BLaER1 treated with 17β-estradiol and CSF1 and Interleukin-3, amounts not matched to agents 10 nM and 100 nM (cell line): ENCODE measurements at regions not wholly inside any gene's neighbourhood (a gene's known extent, or its start where the extent isn't known, plus 50 kb on each side); places are given as distances from the start of the nearest gene placed in this dataset.

Source experiments
- H3K27ac ChIP-seq, 11 experiments: shearing (Covaris generic); formaldehyde crosslinking; 2 replicates each; pipeline ENCODE4 v1.8.1; 2022
- H3K27me3 ChIP-seq, 11 experiments: shearing (Covaris generic); formaldehyde crosslinking; 2 replicates each; pipeline ENCODE4 v1.8.1; 2022
- H3K36me3 ChIP-seq, 11 experiments: shearing (Covaris generic); formaldehyde crosslinking; 2 replicates each; pipeline ENCODE4 v1.8.1; 2022
- H3K4me1 ChIP-seq, 10 experiments: shearing (Covaris generic); formaldehyde crosslinking; 2 replicates each; pipeline ENCODE4 v1.8.1; 2022
- H3K4me2 ChIP-seq, 11 experiments: shearing (Covaris generic); formaldehyde crosslinking; 2 replicates each; pipeline ENCODE4 v1.8.1; 2022
- H3K4me3 ChIP-seq, 10 experiments: shearing (Covaris generic); formaldehyde crosslinking; 2 replicates each; pipeline ENCODE4 v1.8.1; 2022
- H3K9ac ChIP-seq, 11 experiments: shearing (Covaris generic); formaldehyde crosslinking; 2 replicates each; pipeline ENCODE4 v1.8.1; 2022
- H3K9me3 ChIP-seq, 11 experiments: shearing (Covaris generic); formaldehyde crosslinking; replicated peaks in 1 of 11; 2 replicates each; pipeline ENCODE4 v1.8.1; 2022
- H4K20me1 ChIP-seq, 11 experiments: shearing (Covaris generic); formaldehyde crosslinking; 2 replicates each; pipeline ENCODE4 v1.8.1; 2022
- Cebpa-rat ChIP-seq, 11 experiments: shearing (Covaris generic); IDR thresholded peaks; 2 replicates each; pipeline ENCODE4 v1.8.1; 2022

DNA sequence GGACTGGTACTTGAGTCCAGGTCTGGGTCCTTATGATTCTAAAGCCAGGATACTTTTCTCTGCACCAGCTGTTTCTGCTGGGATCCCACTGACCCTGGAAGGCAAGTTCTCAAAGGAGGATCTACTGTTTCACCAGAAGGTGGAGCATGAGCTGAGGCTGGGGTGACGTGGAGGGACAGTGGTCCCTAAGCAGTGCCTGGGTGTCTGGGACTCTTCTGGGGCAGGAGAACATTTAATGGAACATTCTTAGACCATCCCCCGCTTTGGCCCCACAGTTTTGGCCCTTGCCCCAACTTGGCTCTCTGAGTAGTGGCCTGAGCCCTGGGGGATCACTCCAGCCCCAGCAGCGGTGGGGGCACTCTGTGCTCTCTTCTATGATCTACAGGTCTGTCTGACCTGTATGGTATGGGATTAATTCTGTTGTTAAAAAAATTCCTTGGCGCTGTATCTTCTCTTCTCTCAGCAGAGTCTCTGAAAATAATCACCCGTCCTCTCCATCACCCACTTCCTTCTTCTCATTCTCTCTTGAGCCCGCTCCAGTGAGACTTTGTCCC is 60.3 kb upstream of the CSF3R start:
- H4K20me1 ChIP-seq = no peaks in the 10 kb centered on the region
- H3K4me2 ChIP-seq = no peak overlapping the region
- H3K9me3 ChIP-seq = no peaks in the 10 kb centered on the region
- H3K9ac ChIP-seq = no peak overlapping the region
- no peak for TF ChIP-seq Cebpa-rat (IDR thresholded peaks at IDR 0.05)
- H3K27ac ChIP-seq = no peak overlapping the region
- H3K27me3 ChIP-seq = no peaks in the 10 kb centered on the region
- 0 out of 20 replicates have a peak, but pooled peaks cover 0 to 7% (median 0%) of the 10 kb centered on the region in 10 experiments for H3K4me1 ChIP-seq
- no peak overlapping the region for H3K4me3 ChIP-seq
- H3K36me3 ChIP-seq = no peaks in the 10 kb centered on the region

DNA sequence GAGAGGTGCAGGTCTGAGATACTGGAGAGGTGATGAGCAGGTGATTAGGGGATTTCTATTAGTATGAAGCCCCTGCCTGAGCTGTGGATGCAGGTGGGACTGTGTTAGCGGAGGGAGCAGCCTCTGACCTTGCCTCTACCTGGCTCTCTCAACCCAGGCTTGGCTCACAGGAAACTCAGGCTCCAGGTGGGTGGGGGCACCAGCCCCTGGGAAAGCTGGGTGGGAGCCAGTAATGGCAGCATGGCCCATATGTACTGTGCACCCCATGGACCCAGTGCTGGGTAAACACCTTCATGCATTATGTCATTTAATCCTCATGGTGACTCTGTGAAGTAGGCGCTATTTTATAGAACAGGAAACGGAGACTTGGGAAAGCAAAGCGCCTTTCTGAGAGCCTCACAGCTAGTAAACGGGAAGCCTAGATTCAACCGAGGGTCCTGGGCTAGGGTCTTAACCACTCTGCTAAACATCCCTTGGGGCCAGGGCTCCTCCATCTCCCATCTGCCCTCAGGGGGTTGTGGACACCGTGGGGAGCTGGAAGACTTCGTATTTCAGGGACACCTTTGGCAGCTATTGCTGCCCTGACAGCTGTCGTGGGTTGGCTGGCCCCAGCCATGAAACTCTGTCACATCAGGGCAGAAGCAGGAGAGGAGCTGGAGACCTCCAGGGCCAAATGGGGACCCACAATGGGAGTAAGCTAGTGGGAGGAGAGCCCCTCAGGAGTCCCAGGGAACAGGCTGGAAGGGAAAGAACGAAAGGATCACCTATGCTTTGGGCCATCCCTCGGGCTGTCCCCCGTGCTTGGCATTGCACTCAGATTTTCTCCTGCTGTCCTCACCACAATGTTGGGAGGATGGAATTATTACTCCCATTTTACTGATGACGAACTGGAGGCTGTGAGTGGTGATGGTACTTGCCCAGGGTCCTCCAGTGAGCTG is 59.6 kb upstream of the CSF3R start:
- no peak overlapping the region for H3K27ac ChIP-seq
- H3K9me3 ChIP-seq = no peaks in the 10 kb centered on the region
- H3K36me3 ChIP-seq = no peaks in the 10 kb centered on the region
- no peaks in the 10 kb centered on the region for H3K27me3 ChIP-seq
- H3K4me2 ChIP-seq = no peak overlapping the region
- no peaks in the 10 kb centered on the region for H4K20me1 ChIP-seq
- no peak for TF ChIP-seq Cebpa-rat (IDR thresholded peaks at IDR 0.05)
- no peak overlapping the region for H3K4me3 ChIP-seq
- H3K9ac ChIP-seq = no peak overlapping the region
- H3K4me1 ChIP-seq = 0 out of 20 replicates have a peak, but pooled peaks cover 0 to 7% (median 0%) of the 10 kb centered on the region in 10 experiments

DNA sequence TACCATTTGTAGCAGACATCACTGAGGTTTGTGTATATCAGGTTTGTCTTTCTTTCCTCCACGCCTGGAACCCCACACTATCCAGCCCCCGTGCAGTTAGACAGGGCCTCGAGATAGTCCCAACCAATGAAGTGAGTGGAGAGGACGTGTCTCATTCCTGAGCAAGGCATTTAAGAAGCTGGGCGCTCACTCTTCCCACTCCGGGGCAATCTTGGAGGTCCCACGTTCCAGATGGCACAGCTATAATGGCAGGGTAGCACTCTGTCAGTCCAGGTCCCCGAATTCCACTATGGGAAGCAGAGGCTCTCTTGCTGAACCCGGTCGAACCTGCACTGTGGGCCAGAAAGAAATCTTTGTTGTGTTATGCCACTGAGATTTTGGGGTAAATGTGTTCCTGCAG is 57.3 kb upstream of the CSF3R start:
- H3K4me1 ChIP-seq = no peaks in the 10 kb centered on the region
- H3K4me2 ChIP-seq = no peak overlapping the region
- TF ChIP-seq Cebpa-rat (IDR thresholded peaks at IDR 0.05) = no peak
- H4K20me1 ChIP-seq = no peaks in the 10 kb centered on the region
- H3K27ac ChIP-seq = no peak overlapping the region
- H3K27me3 ChIP-seq = no peaks in the 10 kb centered on the region
- H3K36me3 ChIP-seq = no peaks in the 10 kb centered on the region
- no peak overlapping the region for H3K9ac ChIP-seq
- H3K9me3 ChIP-seq = no peaks in the 10 kb centered on the region
- H3K4me3 ChIP-seq = no peak overlapping the region

DNA sequence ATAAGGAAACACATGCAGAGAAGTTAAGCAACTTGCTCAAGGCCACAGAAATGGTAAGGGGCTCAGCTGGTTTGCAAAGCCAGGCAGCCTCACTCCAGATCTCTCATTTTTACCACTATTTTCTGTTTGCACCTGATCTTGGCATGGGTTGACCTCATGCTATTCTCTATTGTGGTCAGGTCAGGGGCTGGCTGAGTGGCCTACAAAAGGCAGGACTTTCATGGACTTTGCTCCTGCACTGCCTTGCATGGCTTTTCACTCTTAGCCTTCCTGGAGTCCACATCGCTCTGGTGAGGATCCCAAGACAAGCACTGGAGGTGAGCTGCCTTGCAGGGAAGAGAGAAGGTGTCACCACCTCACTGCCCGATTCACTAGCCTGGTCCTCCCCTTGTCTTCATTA is 56.8 kb upstream of the CSF3R start:
- Histone ChIP-seq H3K4me1 (no peaks in the 10 kb centered on the region), H3K9me3 (no peaks in the 10 kb centered on the region), H3K4me3 (no peak overlapping the region), H3K36me3 (no peaks in the 10 kb centered on the region), H3K9ac (no peak overlapping the region), H4K20me1 (no peaks in the 10 kb centered on the region), H3K27ac (no peak overlapping the region), H3K27me3 (no peaks in the 10 kb centered on the region), H3K4me2 (no peak overlapping the region)
- TF ChIP-seq Cebpa-rat (IDR thresholded peaks at IDR 0.05) = no peak

DNA sequence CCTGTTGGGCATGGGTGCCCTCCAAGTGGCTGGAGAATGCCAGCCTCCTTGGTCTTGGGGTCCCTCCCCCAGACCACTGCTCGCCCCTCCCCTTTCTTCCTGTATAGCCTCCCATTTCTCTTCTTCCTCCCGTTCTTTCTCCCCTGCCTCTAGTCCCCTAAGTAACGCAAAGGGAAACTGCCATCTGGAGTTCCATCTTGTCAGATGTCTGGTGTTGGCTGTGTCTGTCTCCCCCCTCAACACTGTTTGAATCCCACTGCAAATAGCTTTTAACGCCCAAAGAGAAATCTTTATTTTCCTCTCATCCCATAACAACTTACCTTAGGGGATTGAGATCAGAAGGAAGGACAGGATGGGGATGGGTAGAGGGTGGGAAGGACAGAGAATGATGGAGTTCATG is 55.3 kb upstream of the CSF3R start:
- Histone ChIP-seq H4K20me1 (no peaks in the 10 kb centered on the region), H3K9ac (no peak overlapping the region), H3K4me1 (no peaks in the 10 kb centered on the region), H3K4me2 (no peak overlapping the region), H3K27ac (no peak overlapping the region), H3K36me3 (no peaks in the 10 kb centered on the region), H3K27me3 (no peaks in the 10 kb centered on the region), H3K9me3 (peaks cover 0 to 3% (median 0%) of the 10 kb centered on the region in 11 experiments; a peak in 3 of 22 replicates), H3K4me3 (no peak overlapping the region)
- no peak for TF ChIP-seq Cebpa-rat (IDR thresholded peaks at IDR 0.05)

DNA sequence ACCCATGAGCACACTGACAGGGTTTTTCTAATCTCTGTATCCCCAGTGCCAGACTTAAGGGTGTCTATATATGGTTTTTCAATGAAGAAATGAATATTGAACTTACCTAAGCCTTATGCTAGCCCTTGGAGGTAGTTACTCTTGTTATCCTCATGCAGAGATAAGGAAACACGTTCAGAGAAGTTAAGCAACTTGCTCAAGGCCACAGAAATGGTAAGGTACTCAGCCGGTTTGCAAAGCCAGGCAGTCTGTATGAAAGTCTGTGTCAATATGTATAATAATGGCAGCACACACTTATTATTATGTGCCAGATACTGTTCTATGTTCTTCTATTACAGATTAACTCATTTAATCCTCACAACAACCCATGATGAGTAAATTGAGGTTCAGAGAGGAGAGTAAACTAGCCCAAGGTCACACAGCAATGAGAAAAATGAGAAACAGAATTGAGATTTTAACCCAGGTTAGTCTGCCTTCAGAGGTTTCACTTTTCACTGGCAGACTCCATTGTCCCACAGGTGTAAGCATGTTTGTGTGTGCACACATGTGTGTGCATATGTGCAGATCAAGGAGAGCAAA is 54.6 kb upstream of the CSF3R start:
- Histone ChIP-seq H3K4me1 (no peaks in the 10 kb centered on the region), H3K36me3 (no peaks in the 10 kb centered on the region), H3K4me3 (no peak overlapping the region), H3K27ac (no peak overlapping the region), H3K9ac (no peak overlapping the region), H3K9me3 (peaks cover 0 to 6% (median 0%) of the 10 kb centered on the region in 11 experiments; a peak in 5 of 22 replicates), H4K20me1 (no peaks in the 10 kb centered on the region), H3K27me3 (no peaks in the 10 kb centered on the region), H3K4me2 (no peak overlapping the region)
- TF ChIP-seq Cebpa-rat (IDR thresholded peaks at IDR 0.05) = no peak

DNA sequence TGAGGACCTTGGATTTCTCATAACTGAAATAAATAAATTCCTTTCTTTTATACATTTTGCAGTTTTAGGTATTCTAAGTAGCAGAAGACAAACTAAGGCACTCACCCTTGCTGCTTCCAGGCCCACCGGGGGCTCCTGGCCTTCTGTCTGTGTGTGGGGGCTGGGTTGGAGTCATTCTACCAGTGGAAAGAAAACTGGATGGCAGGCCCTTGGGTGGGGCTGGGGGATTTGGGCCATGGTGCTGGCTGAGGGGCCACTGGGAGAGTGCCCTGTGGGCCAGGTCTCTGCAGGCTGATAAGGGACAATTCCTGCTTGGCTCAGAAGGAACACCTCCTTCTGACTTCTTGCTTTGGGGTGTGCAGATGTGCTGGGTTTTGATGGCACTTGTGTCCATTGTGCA is 54.0 kb upstream of the CSF3R start:
- TF ChIP-seq Cebpa-rat (IDR thresholded peaks at IDR 0.05) = no peak
- Histone ChIP-seq H3K4me2 (no peak overlapping the region), H3K27me3 (no peaks in the 10 kb centered on the region), H3K36me3 (no peaks in the 10 kb centered on the region), H3K9me3 (peaks cover 0 to 6% (median 0%) of the 10 kb centered on the region in 11 experiments; a peak in 5 of 22 replicates), H3K27ac (no peak overlapping the region), H3K4me3 (no peak overlapping the region), H4K20me1 (no peaks in the 10 kb centered on the region), H3K4me1 (no peaks in the 10 kb centered on the region), H3K9ac (no peak overlapping the region)

DNA sequence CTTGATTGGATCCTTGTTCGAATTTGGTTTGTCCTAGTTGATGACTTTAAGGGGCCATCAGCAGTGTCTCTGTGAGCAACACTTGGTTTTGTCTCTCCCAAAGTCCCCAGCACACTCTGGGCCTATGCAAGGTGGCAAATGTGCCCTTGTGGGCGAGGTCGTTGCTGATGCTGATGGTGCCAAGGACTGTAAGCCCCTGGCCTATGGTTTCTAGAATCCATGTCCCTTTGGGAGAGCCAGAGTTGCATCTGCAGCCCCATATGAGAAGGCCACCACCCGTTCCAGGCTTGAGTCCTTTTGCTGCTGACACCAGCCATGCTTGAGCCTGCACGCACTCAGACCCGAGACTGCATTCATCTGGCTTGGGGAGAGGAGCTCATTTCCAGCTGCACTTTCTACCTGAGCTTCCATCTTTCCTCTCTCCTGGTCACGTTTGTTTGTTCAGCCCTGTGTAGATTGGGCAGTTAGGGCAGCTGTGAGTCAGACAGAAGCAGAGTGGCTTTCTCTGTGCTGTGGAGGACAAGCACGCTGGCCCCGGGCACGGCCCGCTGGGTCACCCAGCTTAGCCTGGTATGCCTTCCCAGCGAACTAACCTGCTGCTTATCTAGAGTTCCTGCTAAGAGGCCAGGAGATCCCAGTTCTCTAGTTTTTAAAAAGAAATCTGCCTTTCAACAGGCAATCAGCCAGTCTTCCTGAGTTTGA is 52.1 kb upstream of the CSF3R start:
- Histone ChIP-seq H3K9me3 (peaks cover 0 to 6% (median 0%) of the 10 kb centered on the region in 11 experiments; a peak in 5 of 22 replicates), H3K27me3 (no peaks in the 10 kb centered on the region), H3K4me3 (no peak overlapping the region), H3K4me2 (no peak overlapping the region), H3K27ac (no peak overlapping the region), H3K36me3 (no peaks in the 10 kb centered on the region), H3K9ac (no peak overlapping the region), H3K4me1 (no peaks in the 10 kb centered on the region), H4K20me1 (no peaks in the 10 kb centered on the region)
- no peak for TF ChIP-seq Cebpa-rat (IDR thresholded peaks at IDR 0.05)

DNA sequence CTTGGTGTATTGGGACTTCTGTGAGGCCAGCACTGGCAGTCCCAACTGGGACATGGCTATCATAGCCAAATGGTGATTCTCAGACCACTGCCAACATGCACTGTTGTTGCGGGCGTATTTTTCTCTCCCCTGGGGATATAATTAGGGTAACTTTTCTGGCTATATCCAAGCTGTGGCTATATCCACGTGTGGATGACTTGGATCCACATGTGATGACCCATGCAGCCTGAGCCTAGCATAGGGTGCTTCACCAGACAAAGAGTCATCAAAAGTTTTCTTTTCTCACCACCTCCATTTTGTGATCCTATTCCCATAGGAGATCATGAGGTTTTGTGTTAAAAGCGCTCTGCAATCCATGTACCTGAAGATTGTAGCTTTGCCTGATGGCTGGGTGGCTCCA is 51.2 kb upstream of the CSF3R start:
- peaks cover 0 to 6% (median 0%) of the 10 kb centered on the region in 11 experiments; a peak in 5 of 22 replicates for H3K9me3 ChIP-seq
- H3K4me1 ChIP-seq = peaks cover 0 to 9% (median 3%) of the 10 kb centered on the region in 10 experiments; a peak in 7 of 20 replicates
- H3K4me2 ChIP-seq = no peak overlapping the region
- H3K4me3 ChIP-seq = no peak overlapping the region
- H4K20me1 ChIP-seq = no peaks in the 10 kb centered on the region
- no peak for TF ChIP-seq Cebpa-rat (IDR thresholded peaks at IDR 0.05)
- H3K36me3 ChIP-seq = no peaks in the 10 kb centered on the region
- no peak overlapping the region for H3K27ac ChIP-seq
- no peaks in the 10 kb centered on the region for H3K27me3 ChIP-seq
- H3K9ac ChIP-seq = no peak overlapping the region
